HG02763 (cell line): ENCODE measurements at regions not wholly inside any gene's neighbourhood (a gene's known extent, or its start where the extent isn't known, plus 50 kb on each side); places are given as distances from the start of the nearest gene placed in this dataset.

Source experiments
- ATAC-seq: cut with Tn5 transposase; IDR thresholded peaks from one replicate; pipeline ENCODE4 v1.9.1; 2021; ENCODE audit warnings: mild to moderate bottlenecking, moderate library complexity; ENCODE audit not compliant: unreplicated experiment

GRCh38 chr6:4591218-4591617 is 185.0 kb upstream of the CDYL start:
- ATAC-seq: no peak

DNA sequence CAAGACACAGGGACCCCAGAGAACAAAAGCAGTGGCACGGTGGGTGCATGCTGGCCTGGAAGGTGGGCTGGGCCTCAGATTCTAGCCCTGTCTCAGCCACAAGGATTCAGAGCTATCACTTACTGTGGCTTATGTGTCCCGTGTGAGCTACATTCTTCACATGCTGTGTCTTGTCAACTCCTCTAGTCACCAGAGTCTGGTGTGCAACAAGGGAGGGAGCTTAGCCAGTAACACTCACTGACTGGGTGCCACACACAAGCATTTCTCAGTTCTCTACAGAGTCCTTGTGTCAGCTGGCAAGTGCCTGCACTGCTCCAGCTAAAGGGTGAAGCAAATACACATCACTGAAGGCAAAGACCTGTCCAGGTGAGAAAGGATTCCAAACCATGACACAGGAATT is 186.9 kb upstream of the CDYL start:
- ATAC-seq: no peak

DNA sequence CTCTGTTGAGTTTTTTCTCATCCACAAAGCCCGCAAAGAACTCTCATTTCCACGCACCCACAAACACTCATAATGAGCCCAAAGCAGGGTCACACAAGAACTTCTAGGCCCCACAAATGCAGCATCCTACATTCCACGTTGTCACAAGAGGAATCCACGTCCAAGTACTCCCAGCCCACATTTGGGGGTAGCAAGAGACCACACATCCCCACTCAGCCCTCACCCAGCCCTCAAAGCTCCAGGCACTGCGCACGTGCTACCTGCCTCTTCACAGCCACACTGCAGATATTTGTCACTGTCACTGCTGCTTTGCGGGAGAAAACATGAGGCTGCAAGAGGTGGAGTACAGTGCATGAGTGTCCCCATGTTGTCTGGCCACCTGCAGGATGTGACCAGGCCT is 187.6 kb upstream of the CDYL start:
- no peak for ATAC-seq

- ATAC-seq: no peak
Measured at GRCh38 chr6:4588163-4588562, 188.0 kb upstream of the CDYL start.

GRCh38 chr6:4587171-4587570 is 189.0 kb upstream of the CDYL start:
- no peak for ATAC-seq

DNA sequence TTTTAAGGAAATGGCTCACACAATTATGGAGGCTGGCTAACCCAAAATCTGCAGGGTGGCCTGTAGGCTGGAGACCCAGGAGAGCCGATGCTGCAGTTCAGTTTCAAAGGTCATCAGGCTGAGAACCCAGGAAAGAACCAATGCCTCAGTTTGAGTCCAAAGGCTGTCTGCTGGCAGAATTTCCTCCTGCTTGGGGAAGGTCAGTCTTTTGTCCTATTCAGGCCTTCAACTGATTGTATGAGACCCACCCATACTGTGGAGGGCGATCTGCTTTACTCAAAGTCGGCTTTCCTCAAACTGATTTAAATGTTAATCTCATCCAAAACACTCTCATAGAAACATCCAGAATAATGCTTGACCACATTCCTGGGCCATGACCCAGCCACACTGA is 189.7 kb upstream of the CDYL start:
- ATAC-seq: no peak

GRCh38 chr6:4585682-4586468 is 190.3 kb upstream of the CDYL start:
- no peak for ATAC-seq

DNA sequence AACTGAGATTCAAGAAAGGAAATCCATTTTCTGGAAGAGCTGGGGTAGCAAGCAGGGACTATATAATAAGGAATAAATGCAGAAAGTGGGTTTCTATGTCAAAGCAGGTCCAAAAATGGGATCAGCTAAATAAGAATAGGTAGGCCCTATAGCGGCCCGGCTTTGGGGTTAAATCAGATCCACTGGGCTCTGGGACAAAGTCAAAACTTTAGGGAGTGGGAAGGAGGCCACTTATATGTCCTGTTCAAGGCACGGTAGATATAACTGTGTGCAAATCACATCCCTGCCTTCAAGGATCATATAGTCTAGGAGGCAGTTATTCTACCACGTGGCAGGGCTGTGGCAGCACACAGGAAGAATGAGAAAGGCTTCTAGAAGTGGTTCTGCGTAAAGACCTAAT is 191.4 kb upstream of the CDYL start:
- ATAC-seq: no peak

GRCh38 chr6:4582506-4583417 is 193.4 kb upstream of the CDYL start:
- ATAC-seq: no peak

DNA sequence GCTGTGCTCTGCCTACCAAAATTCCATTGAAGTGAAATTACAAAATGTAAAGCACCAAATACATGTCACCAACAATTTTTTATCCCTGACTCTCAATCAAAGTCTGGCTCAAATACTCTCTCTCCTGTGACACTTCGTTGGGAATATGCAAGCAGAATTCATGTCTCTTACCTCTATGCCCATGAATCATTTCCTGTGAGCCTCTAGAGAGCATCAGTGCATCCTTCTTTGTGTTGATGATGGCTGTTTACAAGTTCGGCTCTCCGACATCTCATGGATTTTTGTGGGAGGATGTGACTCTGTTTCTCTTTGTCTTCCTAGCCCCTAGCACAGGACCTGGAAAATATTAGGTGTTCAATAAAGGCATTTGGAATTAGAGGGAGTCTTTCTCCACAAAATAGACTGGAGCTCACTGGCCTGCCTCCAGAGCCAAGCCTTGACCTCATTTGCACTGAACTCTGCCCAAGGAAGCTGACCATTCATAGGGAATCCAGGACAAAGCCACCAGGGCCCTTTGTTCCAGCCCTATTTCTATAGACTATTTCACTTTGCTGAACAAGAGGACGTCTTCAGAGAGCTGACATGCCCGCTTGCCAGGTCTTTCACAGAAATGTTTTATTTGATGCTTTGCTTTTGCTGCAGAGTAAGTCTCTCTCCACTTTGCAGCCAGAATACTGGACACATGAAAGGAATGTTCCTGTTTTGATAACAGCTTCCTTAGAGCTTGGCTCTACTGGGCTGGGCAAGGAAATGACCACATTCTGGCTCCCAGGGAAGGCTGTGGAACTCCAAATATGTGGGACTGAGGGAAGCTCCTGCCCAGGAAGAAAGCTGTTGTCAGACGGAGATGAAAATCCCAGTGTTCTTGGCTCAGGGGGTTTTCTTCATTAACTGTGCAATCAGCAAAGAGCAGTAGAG is 194.5 kb upstream of the CDYL start:
- no peak for ATAC-seq

- ATAC-seq: no peak
Measured at GRCh38 chr6:4580361-4580760, 195.8 kb upstream of the CDYL start.

DNA sequence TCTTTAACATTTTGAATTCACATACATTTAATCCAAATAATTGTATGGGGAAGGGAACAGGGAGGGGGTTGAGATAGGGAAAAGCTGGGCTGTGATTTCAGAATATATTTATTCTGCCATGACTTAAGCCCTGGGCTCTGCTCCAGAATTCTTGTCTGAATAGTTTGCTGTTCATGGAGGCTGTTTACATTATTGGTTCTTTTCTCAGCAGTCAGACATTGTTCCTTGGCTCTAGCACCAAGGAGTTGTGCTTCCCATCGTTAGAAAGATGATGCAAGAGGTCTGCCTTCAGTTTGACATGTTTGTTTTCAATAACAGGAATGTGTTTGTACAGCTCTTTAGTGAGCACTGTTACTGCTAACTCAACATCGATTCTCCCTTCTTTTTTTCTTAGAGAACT is 198.8 kb upstream of the CDYL start:
- no peak for ATAC-seq

DNA sequence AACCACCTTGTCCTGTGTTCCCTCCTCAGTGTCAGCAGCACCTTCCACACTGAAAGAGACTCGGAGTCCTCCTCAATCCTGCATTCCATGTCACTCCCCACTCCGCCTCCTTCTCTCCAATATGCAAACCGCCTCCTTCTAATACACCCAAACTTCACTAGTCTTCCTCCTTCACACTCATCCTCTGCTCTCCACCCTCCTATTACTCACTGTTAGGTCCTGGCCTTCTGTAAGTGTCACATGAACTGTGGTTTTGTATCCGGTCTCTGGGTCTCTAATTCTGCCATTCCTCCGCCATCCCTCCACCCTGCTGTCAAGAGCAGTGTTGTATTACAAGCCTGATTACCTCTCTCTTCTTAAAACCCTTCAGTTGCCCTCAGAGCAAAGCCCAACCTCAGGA is 200.5 kb upstream of the CDYL start:
- no peak for ATAC-seq

DNA sequence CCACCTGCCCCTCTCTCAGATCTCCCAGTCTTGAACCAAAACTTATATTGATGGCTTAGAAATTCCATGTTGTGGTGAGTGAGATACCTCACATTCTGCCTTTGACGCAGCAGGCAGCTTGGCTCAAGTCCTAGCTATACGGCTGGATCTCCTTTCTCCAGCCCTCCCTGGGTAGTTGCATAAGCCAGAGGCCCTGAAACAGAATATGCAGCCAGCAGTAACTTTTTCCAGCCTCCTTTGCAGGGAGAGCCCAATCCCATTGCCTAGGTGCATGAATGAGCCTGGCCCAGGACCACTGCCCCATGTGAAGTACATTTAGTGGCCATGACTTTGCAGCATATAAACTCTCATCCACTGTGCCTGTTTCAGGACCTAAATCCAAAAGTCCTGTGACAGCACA is 202.2 kb upstream of the CDYL start:
- ATAC-seq: no peak

DNA sequence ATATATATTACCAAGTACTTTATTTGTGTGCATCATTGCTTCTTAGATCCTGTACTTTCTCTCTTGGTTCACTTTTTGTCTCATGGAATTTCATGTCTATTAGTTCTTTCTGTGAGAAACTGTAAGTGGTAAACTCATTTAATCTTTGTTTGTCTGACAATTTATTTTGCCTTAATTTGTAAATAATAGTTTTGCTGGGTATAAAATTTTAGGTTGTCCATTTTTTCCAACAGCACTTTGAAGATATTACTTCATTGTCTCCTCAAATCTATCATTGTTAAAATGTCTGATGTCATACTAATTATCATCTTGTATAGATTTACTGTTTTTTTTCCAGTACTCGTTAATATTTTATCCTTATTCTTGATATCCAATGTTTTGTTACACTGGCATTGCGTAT is 205.2 kb upstream of the CDYL start:
- ATAC-seq: no peak

DNA sequence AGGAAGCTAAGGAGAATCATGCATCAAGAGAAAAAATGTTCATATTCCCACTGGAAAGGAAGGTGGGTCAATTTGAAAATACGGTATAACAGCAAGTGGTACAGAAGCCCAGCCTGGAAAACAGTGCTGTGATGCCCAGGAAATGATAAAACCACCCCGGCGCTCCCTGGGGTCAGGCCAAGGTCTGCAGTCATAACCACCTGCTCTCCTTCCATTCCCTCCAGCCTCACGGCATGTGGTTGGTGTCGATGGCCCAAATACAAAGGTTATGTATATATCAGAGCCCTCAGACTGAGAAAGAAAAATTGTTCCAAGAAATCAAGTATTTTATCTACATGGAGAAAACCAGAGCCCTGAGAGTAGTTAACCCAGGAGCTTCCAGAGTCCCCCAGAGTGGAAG is 208.1 kb upstream of the CDYL start:
- no peak for ATAC-seq

GRCh38 chr6:4567141-4567540 is 209.1 kb upstream of the CDYL start:
- ATAC-seq: no peak

GRCh38 chr6:4565301-4566250 is 210.6 kb upstream of the CDYL start:
- ATAC-seq: no peak

- no peak for ATAC-seq
Measured at GRCh38 chr6:4564801-4565271, 211.4 kb upstream of the CDYL start.

DNA sequence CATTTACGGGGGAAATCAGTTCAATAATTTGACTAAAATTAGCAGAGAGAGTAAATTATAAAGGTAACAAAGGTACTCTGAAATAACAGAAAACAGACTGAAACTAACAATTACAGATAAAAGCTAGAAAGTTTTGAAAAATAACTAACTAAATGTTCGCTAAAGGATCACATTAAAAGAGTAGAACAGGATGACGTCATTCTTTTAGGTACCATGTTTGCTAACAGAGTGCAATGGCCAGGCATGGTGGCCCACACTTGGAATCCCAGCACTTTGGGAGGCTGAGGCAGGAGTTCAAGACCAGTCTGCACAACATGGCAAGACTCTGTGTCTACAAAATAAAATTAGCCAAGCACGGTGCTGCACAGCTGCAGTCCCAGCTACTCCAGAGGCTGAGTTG is 212.3 kb upstream of the CDYL start:
- ATAC-seq: no peak
